DOHH2 (cell line): ENCODE measurements at regions not wholly inside any gene's neighbourhood (a gene's known extent, or its start where the extent isn't known, plus 50 kb on each side); places are given as distances from the start of the nearest gene placed in this dataset.

Source experiments
- EZH2phosphoT487 ChIP-seq: fragments of 200-600 bp; sonication (generic); IDR thresholded peaks from 2 replicates; pipeline ENCODE4 v1.6.1; 2017; ENCODE audit warnings: borderline replicate concordance, mild to moderate bottlenecking, antibody characterized with exemption, low read length, moderate library complexity, mixed read lengths
- TF ChIP-seq, protein P1 (sequence below): fragments of 200-600 bp; sonication (generic); IDR thresholded peaks from one replicate; pipeline ENCODE4 v1.5.1; 2014; ENCODE audit warnings: antibody characterized with exemption, mild to moderate bottlenecking, low read depth, low read length; ENCODE audit not compliant: poor library complexity, severe bottlenecking

DNA sequence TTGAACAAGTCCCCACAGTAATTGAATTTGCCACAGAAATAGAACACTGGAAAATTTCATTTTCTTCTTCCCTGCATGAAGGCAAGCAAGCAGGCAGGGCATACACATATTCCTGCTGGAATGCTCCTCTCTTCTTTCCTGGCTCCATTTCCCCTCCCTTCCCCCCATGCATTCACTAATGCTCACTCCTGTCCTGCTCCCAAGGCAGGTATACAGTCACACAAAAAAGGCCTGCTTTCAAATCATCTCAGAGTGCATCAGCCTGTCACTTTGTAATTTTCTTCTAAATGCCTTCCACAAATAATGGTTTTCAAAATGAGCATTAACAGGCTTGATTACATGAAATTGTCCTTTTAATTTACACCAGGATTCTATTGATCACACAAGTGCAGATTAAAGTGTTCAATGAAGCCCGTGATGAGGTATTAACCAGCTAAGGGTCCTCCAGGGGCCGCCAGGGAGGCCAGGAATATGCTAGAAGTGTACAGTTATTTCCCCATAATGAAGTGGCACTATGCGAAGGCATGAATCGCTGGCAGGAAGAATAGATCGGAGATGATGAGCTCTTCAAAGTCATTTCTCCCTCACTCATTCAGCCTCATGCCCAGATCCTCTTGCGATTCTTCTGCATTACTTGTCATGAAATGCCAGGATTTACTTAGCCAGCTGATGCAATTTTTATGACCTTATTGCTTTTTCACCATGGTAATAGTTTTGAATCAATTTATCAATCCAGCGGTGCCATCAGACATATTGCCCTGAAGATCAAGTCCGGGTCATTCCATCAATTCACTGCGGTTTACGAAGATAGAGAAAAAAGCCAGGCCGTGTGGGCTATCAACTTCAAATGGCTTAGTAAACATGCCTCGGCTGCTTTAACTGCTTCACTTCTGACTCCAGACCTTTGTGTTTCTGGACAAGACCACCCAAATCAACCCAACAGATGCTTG, 243.5 kb downstream of the GPAT3 start:
- TF ChIP-seq, protein P1, sequence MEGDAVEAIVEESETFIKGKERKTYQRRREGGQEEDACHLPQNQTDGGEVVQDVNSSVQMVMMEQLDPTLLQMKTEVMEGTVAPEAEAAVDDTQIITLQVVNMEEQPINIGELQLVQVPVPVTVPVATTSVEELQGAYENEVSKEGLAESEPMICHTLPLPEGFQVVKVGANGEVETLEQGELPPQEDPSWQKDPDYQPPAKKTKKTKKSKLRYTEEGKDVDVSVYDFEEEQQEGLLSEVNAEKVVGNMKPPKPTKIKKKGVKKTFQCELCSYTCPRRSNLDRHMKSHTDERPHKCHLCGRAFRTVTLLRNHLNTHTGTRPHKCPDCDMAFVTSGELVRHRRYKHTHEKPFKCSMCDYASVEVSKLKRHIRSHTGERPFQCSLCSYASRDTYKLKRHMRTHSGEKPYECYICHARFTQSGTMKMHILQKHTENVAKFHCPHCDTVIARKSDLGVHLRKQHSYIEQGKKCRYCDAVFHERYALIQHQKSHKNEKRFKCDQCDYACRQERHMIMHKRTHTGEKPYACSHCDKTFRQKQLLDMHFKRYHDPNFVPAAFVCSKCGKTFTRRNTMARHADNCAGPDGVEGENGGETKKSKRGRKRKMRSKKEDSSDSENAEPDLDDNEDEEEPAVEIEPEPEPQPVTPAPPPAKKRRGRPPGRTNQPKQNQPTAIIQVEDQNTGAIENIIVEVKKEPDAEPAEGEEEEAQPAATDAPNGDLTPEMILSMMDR: no peak
- TF ChIP-seq EZH2phosphoT487: no peak
